NCI-H1092 (cell line): ENCODE measurements at regions not wholly inside any gene's neighbourhood (a gene's known extent, or its start where the extent isn't known, plus 50 kb on each side); places are given as distances from the start of the nearest gene placed in this dataset.

ENCODE experiments used
- DNase-seq: peaks from one replicate; lab custom pipeline; 2025; lab: John Stamatoyannopoulos, UW

- no peak for DNase-seq
These were observed 115.2 kb upstream of the TSPAN2 start for GRCh38 chr1:115204513-115204912.

DNA sequence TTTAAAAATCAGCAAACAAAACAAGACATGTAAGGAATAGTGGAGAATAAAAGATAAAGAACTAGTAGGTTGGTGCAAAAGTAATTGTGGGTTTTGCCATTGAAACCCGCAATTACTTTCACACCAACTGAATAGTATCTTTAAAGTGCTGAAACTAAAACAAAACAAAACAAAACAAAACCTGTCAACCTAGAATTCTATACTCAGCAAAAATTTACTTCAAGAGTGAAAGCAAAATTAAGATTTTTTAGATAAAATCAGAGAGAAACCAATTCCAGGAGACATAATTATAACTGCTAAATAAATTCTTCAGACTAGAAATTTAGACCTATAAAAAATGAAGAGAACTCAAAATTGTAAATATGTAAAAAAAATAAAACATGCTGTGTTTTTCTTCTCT, 114.0 kb upstream of the TSPAN2 start:
- DNase-seq, result no peak

DNA sequence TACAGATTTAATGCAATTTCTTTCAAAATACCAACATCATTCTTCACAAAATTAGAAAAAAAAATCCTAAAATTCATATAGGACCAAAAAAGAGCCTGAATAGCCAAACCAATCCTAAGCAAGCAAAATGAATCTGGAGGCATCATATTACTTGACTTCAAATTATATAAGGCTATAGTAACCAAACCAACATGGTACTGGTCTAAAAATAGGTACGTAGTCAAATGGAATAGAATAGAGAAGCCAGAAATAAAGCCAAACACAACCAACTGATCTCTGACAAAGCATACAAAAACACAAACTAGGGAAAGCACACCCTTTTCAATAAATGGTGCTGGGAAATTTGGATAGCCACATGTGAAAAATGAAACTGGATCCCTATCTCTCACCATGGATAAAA, 112.3 kb upstream of the TSPAN2 start:
- no peak for DNase-seq

DNA sequence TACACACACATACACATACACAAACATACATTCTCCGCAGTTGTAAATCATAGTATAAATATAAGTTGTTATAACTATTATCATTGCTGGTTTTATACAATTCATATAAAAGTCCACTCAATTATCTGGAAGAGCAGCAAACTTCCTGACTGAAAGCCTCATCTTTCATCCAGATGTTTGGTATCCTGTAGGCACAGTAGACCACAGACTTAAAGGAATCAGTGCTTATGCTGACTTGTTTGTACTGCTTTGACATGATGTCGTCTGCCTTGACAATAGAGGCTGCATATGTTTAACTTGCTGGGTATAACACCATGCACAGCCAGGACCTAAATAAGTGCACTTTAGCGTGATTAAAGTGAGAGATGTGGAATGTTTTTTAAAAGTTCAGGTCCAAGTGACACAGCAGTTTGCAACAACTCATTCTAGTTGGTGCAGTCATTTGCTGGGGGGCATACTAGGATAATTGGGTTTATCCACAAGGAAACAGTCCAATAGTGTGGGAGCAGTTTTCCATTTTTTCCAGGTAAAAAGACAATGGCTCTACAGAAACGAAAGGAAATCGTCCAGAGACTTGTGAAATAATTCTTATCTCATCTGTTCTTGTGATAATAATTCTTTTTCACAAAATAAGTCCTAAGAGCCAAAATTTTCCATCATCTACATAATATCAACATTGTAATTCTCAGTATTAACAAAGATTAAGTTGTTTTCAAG, 110.3 kb upstream of the TSPAN2 start:
- DNase-seq, result no peak

- peak; percentile 30 for DNase-seq
These were observed 109.6 kb upstream of the TSPAN2 start for GRCh38 chr1:115198938-115199337.

DNA sequence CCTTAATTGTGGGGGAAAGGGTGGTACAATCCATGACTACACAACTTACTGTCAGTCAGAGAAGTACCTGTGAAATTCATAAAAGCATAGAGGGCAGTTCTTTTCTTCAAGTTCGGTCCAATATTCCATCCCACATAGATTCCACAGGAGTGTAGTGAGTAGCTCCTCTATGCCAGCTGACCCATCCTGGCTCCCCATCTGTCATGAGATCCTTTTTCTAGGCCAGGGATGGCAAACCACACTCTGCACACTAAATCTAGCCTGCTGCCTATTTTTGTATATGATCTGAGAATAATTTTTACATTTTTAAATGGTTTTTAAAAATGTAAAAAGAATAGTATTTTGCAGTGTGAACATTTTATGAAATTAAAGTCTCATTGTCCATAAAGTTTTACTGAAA, 107.0 kb upstream of the TSPAN2 start:
- no peak for DNase-seq

- DNase-seq, result no peak
These were observed 105.2 kb upstream of the TSPAN2 start for GRCh38 chr1:115194506-115194905.

DNA sequence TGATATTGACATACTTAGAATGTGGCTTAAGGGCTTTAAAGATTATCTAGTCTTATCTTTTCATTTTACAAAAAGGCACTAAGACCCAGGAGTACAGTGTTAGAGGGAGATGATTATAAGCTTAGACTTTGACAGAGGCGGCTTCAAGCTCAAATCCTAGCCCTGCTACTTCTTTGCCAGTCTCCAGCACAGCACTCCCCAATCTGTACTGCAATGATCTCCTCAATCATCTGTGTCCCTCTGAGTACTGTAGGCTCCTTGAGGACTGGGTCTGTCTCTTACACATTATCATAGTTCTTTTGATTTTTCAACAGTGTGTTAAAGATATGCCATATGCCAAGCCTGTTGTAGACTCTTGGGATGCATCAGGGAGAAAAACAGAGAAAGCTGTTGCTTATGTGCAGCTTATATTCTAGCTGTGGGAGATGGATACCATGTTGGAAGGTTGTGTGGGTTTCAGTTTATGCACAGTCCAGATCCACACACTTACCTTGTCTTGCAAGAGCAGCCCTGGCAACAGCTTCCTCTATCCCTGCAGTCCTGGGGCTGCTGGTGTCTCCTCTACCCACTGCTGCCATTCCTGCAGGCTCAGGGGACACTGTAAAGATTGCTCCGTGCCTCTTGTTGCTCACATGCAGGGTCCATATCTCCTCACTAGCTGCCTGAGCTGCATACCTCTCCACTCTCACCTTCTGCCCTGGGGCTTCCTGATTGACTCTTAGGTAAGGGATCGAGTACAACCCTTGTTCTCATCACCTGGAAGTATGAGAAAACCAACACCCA, 103.9 kb upstream of the TSPAN2 start:
- DNase-seq, result no peak

GRCh38 chr1:115192200-115192767, 103.0 kb upstream of the TSPAN2 start:
- DNase-seq, result no peak

DNA sequence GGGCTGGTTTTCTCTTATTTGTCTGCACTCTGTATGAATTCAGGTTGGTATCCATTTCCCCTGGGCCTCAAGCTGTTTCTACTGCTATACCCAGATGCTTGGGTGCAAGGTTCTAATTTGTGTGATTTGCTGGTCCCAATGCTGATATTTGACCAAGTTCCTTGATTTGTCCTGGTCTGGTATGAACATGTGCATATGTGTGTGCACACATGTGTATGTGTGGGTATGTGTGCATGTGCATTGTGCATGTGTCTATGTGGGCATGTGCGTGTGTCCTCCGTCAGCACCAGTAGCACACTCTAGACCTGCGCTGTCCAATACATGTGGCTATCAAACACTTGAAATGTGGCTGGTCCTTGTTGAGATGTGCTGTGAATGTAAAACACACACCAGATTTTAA, 102.4 kb upstream of the TSPAN2 start:
- no peak for DNase-seq

- no peak for DNase-seq
These were observed 101.4 kb upstream of the TSPAN2 start for GRCh38 chr1:115190540-115191170.

DNA sequence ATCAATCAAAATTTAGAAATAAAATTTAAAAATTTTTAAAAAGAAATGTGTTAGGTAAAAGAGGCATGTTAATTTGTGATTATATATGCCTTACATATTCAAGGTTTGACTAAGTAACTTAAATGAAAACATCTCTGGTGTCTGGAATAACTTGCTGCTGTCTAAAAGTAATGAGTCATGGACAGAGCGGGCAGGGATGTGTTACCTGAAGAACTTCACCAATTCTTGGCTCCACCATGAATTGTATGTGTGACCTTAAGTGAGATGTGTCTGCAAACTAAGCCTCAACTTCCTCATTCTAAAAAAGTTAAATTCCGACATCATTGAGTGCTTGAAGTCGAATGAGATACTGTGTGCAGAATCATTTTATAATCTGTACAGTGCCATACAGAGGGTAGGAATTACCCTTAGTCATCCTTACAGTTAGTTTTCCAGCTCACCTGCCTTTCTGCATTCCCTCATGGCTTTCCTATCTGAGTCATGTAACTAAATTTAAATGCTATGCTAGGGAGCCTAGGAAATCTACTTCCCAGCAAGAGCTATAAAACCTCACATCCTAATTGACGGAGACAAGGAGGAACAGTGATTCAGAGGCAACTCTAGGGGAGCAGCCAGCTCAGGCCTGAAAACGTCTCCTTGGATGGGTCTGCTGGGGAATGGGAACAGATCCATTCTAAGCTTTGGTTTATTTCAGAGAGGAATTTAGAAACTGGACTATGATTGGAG, 100.7 kb upstream of the TSPAN2 start:
- no peak for DNase-seq

GRCh38 chr1:115188680-115189395, 99.5 kb upstream of the TSPAN2 start:
- no peak for DNase-seq

- peak; percentile 41 for DNase-seq
These were observed 97.5 kb upstream of the TSPAN2 start for GRCh38 chr1:115186711-115187265.

DNA sequence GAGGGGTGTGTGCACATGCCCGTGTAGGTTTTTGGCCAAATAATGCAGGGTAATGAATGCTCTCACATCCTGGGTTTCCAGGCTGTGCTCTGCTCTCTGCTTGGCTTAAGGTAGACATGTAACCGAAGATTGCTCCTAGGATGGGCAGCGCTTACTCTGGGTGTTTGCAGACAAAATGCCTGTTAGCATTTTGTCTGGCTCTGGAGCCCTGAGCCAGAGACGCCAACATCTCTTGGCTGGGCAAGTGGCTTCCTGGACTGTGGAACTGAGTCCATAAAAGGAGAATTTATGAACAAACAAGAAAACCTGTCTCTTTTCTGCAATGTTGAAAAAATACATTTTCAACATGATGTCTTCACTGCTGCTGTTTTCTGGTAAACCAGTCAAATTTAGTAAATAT, 96.0 kb upstream of the TSPAN2 start:
- DNase-seq, result no peak

DNA sequence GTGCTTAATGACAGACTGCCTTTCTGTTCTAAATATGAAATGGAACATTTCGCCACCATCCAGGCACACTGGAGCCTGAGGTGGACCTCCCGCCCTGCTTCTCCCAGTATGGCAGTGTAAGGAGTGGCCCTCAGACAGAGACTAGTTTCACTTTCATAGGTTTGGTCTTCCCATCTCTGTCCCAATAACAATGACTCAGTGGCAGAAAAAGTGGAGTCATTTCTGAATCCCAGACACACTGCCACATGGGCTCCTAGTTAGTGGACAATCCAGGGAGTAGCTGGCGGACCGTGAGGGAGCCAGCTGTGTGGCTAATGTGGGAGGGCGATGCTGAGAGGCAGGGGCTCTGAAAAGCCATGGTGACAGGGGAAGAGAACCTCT, 95.6 kb upstream of the TSPAN2 start:
- DNase-seq, result no peak

GRCh38 chr1:115184260-115184950, 95.1 kb upstream of the TSPAN2 start:
- no peak for DNase-seq

GRCh38 chr1:115183721-115184259, 94.5 kb upstream of the TSPAN2 start:
- no peak for DNase-seq

DNA sequence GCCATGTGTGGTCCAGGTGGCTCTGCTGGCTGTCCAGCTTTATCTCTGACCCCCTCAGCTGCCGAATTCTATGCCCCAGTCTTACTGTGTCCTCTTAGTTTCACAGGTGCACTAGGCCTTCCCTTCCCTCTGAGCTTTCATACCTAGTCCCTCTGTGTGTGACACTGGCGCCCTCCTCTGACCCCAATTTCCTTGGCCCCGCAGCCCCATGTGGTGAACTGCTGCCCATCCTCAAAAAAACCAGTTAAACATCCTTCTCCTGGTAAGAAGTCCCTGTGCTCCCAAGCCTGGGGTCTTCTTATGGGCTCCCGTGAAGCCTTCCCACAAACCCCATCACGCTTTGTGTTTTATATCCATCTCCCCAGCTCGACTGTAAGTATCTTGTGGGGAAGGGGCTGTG, 93.9 kb upstream of the TSPAN2 start:
- no peak for DNase-seq

GRCh38 chr1:115182012-115182715, 92.9 kb upstream of the TSPAN2 start:
- no peak for DNase-seq
